ENCODE measurements at regions not wholly inside any gene's neighbourhood (a gene's known extent, or its start where the extent isn't known, plus 50 kb on each side); places are given as distances from the start of the nearest gene placed in this dataset.

GRCh38 chr7:24137338-24137737, 146.7 kb upstream of the NPY start:
- WGBS, 5 donors, result 83 to 93% (median 89%) methylated on average over 3 of the region's 3 CpGs
- H3K4me3 ChIP-seq, result no peak overlapping the region

GRCh38 chr7:24138343-24138742, 145.6 kb upstream of the NPY start:
- intact Hi-C loops (cut with DNase I; ENCODE audit: low total_unique reads), result no loop called here
- peak in 1 of 2 donors; percentile 13 for DNase-seq
- Histone ChIP-seq H3K4me1 (peaks cover 0 to 5% (median 0%) of the 10 kb centered on the region in 4 donors), H3K27me3 (no peaks in the 10 kb centered on the region), H3K36me3 (no peaks in the 10 kb centered on the region), H3K4me3 (no peak overlapping the region), H3K9me3 (no peaks in the 10 kb centered on the region), H3K27ac (no peak overlapping the region)
- no peak for TF ChIP-seq CTCF (IDR thresholded peaks at IDR 0.05)
- no peak for TF ChIP-seq POLR2A (IDR thresholded peaks at IDR 0.05)
- TF ChIP-seq EP300 (IDR thresholded peaks at IDR 0.05), result no peak
- TF ChIP-seq POLR2AphosphoS5 (IDR thresholded peaks at IDR 0.05), result no peak

More at GRCh38 chr7:24137338-24137737, 146.7 kb upstream of the NPY start:
- Histone ChIP-seq H3K4me1 (peaks cover 0 to 5% (median 0%) of the 10 kb centered on the region in 4 donors), H3K9me3 (no peaks in the 10 kb centered on the region), H3K27ac (no peak overlapping the region), H3K36me3 (no peaks in the 10 kb centered on the region), H3K27me3 (no peaks in the 10 kb centered on the region)
- no peak for TF ChIP-seq POLR2A (IDR thresholded peaks at IDR 0.05)
- TF ChIP-seq EP300 (IDR thresholded peaks at IDR 0.05), result no peak
- TF ChIP-seq CTCF (IDR thresholded peaks at IDR 0.05), result no peak
- TF ChIP-seq POLR2AphosphoS5 (IDR thresholded peaks at IDR 0.05), result no peak
- no peak for DNase-seq
- intact Hi-C loops (cut with DNase I; ENCODE audit: low total_unique reads), result no loop called here

GRCh38 chr7:24140001-24140400, 144.0 kb upstream of the NPY start:
- H3K9me3 ChIP-seq, result no peaks in the 10 kb centered on the region
- H3K27ac ChIP-seq, result no peak overlapping the region
- no peak overlapping the region for H3K4me3 ChIP-seq
- TF ChIP-seq EP300 (IDR thresholded peaks at IDR 0.05) (no peak), POLR2AphosphoS5 (IDR thresholded peaks at IDR 0.05) (no peak), POLR2A (IDR thresholded peaks at IDR 0.05) (no peak), CTCF (IDR thresholded peaks at IDR 0.05) (no peak)
- DNase-seq, result no peak
- whole genome bisulfite sequencing, 5 donors, result 22 to 35% (median 31%) methylated on average over 4 of the region's 4 CpGs
- peaks cover 0 to 5% (median 0%) of the 10 kb centered on the region in 4 donors for H3K4me1 ChIP-seq
- intact Hi-C loops (cut with DNase I; ENCODE audit: low total_unique reads), result no loop called here
- H3K36me3 ChIP-seq, result no peaks in the 10 kb centered on the region
- H3K27me3 ChIP-seq, result no peaks in the 10 kb centered on the region

GRCh38 chr7:24141874-24142509, 142.0 kb upstream of the NPY start:
- no peak for DNase-seq
- intact Hi-C loops (cut with DNase I; ENCODE audit: low total_unique reads), result no loop called here
- Histone ChIP-seq H3K27ac (no peak overlapping the region), H3K36me3 (no peaks in the 10 kb centered on the region), H3K27me3 (no peaks in the 10 kb centered on the region), H3K4me3 (no peak overlapping the region), H3K4me1 (peaks cover 0 to 5% (median 0%) of the 10 kb centered on the region in 4 donors), H3K9me3 (no peaks in the 10 kb centered on the region)
- WGBS, 5 donors, result 64 to 87% (median 79%) methylated on average over 15 of the region's 15 CpGs
- TF ChIP-seq CTCF (IDR thresholded peaks at IDR 0.05) (no peak), POLR2AphosphoS5 (IDR thresholded peaks at IDR 0.05) (no peak), EP300 (IDR thresholded peaks at IDR 0.05) (no peak), POLR2A (IDR thresholded peaks at IDR 0.05) (no peak)
